BLaER1 (cell line): ENCODE measurements at regions not wholly inside any gene's neighbourhood (a gene's known extent, or its start where the extent isn't known, plus 50 kb on each side); places are given as distances from the start of the nearest gene placed in this dataset.

ENCODE experiments used
- H3K27ac ChIP-seq: shearing (Covaris generic); formaldehyde crosslinking; 2 replicates; pipeline ENCODE4 v1.8.1; 2022
- H3K27me3 ChIP-seq: shearing (Covaris generic); formaldehyde crosslinking; 2 replicates; pipeline ENCODE4 v1.8.1; 2022
- H3K36me3 ChIP-seq: shearing (Covaris generic); formaldehyde crosslinking; 2 replicates; pipeline ENCODE4 v1.8.1; 2022
- H3K4me1 ChIP-seq: shearing (Covaris generic); formaldehyde crosslinking; 2 replicates; pipeline ENCODE4 v1.8.1; 2022
- H3K4me2 ChIP-seq: shearing (Covaris generic); formaldehyde crosslinking; 2 replicates; pipeline ENCODE4 v1.8.1; 2022
- H3K4me3 ChIP-seq: shearing (Covaris generic); formaldehyde crosslinking; 2 replicates; pipeline ENCODE4 v1.8.1; 2022
- H3K9ac ChIP-seq: shearing (Covaris generic); formaldehyde crosslinking; 2 replicates; pipeline ENCODE4 v1.8.1; 2022
- H3K9me3 ChIP-seq: shearing (Covaris generic); formaldehyde crosslinking; 2 replicates; pipeline ENCODE4 v1.8.1; 2022
- H4K20me1 ChIP-seq: shearing (Covaris generic); formaldehyde crosslinking; 2 replicates; pipeline ENCODE4 v1.8.1; 2022
- Cebpa-rat ChIP-seq: shearing (Covaris generic); IDR thresholded peaks from 2 replicates; pipeline ENCODE4 v1.8.1; 2022

DNA sequence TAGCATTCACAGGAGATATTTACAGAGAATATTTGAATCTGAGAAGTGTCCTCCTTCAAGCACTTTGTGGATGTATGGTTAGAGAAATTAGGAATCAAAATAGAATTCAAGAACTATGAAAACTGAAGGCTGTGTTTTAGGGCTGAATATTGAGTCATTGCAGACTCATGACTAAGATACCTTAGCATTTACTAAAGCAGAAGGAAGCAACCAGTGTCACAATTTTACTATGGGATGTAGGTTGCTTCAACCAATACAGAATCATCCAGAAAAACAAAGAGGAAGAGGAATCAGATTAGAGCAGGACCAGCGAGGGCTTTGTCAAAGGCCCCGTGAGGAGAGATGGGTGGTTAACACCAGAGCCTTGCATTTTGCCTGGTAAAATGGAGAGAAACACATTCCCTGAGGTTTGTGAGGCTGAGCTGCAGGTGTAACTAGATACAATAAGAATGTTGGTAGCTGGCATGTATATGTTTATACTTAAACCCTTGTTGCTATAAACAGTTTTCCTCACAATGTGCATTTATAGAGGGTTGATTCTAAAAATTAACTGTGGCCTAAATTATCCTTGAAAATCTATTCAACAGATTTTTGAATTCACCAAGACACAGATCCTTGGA is 518.1 kb downstream of the AGTPBP1 start:
- Histone ChIP-seq H3K4me1 (peaks cover 10% of the 10 kb centered on the region), H3K36me3 (no peaks in the 10 kb centered on the region), H3K4me2 (no peak overlapping the region), H3K27me3 (no peaks in the 10 kb centered on the region), H4K20me1 (no peaks in the 10 kb centered on the region), H3K9me3 (no peaks in the 10 kb centered on the region), H3K4me3 (no peak overlapping the region), H3K9ac (no peak overlapping the region), H3K27ac (no peak overlapping the region)
- no peak for TF ChIP-seq Cebpa-rat

DNA sequence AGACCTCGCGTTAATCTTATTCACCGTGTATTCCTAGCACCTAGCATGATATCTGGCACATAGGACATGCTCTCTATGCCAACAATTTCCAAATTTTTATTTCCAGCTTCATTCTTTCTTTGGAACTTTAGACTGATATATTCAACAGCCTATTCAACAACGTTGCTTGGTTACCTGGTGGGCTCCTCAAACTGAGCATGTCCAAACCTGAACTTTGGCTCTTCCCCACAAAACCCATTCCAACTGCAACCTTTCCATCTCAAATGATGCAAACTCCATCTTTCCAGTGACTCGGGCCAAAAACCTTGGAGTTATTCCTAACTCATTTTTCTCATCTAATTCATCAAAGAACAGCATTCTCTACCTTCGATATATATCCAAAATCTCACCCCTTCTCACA is 525.2 kb downstream of the AGTPBP1 start:
- H3K9ac ChIP-seq = no peak overlapping the region
- no peak overlapping the region for H3K4me3 ChIP-seq
- no peaks in the 10 kb centered on the region for H3K4me1 ChIP-seq
- no peaks in the 10 kb centered on the region for H3K27me3 ChIP-seq
- no peak overlapping the region for H3K27ac ChIP-seq
- no peaks in the 10 kb centered on the region for H3K9me3 ChIP-seq
- no peaks in the 10 kb centered on the region for H4K20me1 ChIP-seq
- H3K36me3 ChIP-seq = no peaks in the 10 kb centered on the region
- no peak overlapping the region for H3K4me2 ChIP-seq
- no peak for TF ChIP-seq Cebpa-rat

DNA sequence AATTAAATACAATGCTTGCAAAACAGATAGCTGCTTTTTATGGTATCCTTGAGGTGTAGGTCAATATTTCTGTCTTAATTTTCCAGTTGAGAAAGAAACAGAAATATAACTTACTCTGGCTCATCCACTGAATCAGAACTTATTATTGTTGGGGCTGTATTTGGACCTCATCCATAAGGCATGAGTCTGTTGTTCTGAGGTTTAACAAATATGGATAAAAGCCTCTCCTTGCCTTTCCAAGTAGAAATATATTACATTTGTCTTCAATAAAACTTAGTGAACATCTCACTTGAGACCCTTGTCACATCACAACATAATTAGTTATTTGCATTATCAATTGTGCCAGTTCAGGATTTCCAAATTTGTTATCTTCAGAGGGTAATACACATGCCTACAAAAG is 525.8 kb downstream of the AGTPBP1 start:
- Histone ChIP-seq H3K4me2 (no peak overlapping the region), H3K9ac (no peak overlapping the region), H3K4me3 (no peak overlapping the region), H3K27me3 (no peaks in the 10 kb centered on the region), H3K27ac (no peak overlapping the region), H3K36me3 (no peaks in the 10 kb centered on the region), H3K4me1 (no peaks in the 10 kb centered on the region), H3K9me3 (no peaks in the 10 kb centered on the region), H4K20me1 (no peaks in the 10 kb centered on the region)
- no peak for TF ChIP-seq Cebpa-rat

DNA sequence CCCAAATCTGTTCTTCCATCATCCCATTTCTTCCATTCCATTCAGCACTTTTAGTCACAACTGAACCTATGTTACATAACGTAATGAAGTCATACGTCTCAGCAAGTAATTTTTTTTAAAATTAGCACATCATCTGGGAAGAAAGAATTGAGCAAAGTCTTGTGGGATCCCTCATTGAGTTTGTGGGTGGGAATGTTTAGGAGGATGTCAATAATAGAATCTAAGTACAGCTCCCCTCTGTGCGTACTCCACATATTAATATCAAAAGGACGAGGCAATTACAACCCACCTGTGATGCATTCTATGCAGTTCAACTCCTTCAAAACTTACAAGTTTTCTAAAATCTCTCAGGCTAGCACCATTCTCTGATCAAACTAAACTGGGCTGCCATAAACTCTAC is 526.3 kb downstream of the AGTPBP1 start:
- H3K9ac ChIP-seq = no peak overlapping the region
- no peak overlapping the region for H3K4me3 ChIP-seq
- no peak for TF ChIP-seq Cebpa-rat

DNA sequence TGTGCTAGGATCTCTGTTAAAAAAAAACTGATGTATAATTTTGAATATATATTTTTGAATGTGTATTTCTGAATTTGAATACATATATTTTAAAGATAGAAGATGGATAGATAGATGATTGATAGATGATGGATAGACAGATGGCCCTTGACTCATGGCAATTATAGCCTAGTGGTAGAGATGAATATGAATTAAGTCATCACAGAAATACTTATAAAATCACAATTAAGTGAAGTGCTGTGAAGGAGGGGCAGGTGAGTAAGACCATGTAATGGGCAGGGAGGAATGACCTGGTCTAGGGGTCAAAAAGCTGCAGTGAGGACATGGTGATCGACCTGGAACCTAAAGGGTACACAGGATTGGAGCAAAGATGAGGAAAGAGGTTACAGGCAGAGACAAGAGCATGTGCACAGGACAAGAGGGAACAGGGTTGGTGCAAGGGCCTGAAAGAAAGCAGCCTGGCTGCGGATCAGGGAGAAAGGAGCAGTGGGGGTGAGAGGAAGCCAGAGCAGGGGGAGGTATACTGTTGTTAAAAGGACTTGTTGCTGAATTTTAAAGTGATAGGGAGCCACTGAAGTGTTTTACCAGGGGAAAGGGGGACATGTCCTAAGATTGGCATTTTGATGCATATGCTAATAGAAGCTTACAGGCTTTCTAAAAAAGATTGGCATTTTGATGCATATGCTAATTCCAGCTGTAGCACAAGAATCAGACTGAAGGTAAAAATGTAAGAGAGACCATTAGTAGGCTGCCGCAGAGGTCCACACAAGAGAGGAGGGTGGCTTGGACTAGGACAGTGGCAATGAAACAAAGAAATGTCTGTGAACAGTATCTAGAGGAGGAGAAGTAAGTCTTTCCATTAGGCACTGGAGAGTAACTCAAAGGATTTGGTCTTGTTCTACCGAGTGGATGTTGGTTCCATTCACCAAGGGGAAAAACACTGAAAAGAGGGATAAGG is 527.8 kb downstream of the AGTPBP1 start:
- Histone ChIP-seq H4K20me1 (no peaks in the 10 kb centered on the region), H3K27me3 (no peaks in the 10 kb centered on the region), H3K4me1 (no peaks in the 10 kb centered on the region), H3K4me3 (no peak overlapping the region), H3K9me3 (no peaks in the 10 kb centered on the region), H3K36me3 (no peaks in the 10 kb centered on the region), H3K4me2 (no peak overlapping the region), H3K9ac (no peak overlapping the region), H3K27ac (no peak overlapping the region)
- TF ChIP-seq Cebpa-rat = no peak

More for the DNA sequence above, 526.3 kb downstream of the AGTPBP1 start:
- Histone ChIP-seq H3K4me1 (no peaks in the 10 kb centered on the region), H3K4me2 (no peak overlapping the region), H3K9me3 (no peaks in the 10 kb centered on the region), H3K36me3 (no peaks in the 10 kb centered on the region), H3K27me3 (no peaks in the 10 kb centered on the region), H3K27ac (no peak overlapping the region), H4K20me1 (no peaks in the 10 kb centered on the region)

DNA sequence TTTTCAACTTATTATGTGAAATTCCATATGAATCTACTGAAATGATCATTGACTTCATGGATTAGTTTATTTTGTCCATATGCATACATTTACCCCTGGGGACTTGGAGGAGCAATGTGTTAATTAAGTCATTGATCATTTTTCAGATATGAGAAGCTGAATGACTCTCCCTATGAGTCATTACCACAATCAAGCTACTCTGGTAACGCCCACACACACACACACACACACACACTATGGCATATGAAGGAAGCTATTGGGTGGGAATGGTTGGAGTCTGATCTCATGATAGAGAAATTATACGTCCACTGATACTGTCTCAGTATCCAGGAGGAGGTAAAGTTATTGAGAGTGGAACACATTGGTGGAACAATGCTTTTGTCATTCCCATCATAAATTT is 528.9 kb downstream of the AGTPBP1 start:
- no peak overlapping the region for H3K4me2 ChIP-seq
- H3K27me3 ChIP-seq = no peaks in the 10 kb centered on the region
- no peak overlapping the region for H3K4me3 ChIP-seq
- peaks cover 3% of the 10 kb centered on the region for H3K9me3 ChIP-seq
- TF ChIP-seq Cebpa-rat = no peak
- no peak overlapping the region for H3K9ac ChIP-seq
- H3K36me3 ChIP-seq = no peaks in the 10 kb centered on the region
- no peak overlapping the region for H3K27ac ChIP-seq
- no peaks in the 10 kb centered on the region for H3K4me1 ChIP-seq
- H4K20me1 ChIP-seq = no peaks in the 10 kb centered on the region

DNA sequence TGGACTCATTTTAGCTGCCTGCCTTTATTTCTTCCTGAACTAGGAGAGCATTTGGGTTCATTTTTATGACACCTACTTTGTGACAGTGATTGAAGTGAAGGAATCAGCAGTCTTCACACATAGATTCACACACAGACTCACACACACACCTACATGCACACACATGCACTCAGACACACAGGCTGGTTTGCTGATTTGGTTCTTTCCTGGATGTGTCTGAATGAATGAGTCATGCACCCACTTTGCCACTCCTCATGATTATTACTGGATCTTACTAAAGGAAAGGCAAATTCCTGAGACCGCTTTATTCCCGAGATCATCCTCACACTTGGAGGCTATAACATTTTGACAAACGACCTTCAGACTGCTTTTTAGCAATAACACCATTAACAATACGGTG is 529.5 kb downstream of the AGTPBP1 start:
- Histone ChIP-seq H3K4me1 (no peaks in the 10 kb centered on the region), H3K27me3 (no peaks in the 10 kb centered on the region), H3K36me3 (no peaks in the 10 kb centered on the region), H4K20me1 (no peaks in the 10 kb centered on the region), H3K4me2 (no peak overlapping the region), H3K9ac (no peak overlapping the region), H3K27ac (no peak overlapping the region), H3K4me3 (no peak overlapping the region), H3K9me3 (peaks cover 10% of the 10 kb centered on the region)
- TF ChIP-seq Cebpa-rat = no peak

DNA sequence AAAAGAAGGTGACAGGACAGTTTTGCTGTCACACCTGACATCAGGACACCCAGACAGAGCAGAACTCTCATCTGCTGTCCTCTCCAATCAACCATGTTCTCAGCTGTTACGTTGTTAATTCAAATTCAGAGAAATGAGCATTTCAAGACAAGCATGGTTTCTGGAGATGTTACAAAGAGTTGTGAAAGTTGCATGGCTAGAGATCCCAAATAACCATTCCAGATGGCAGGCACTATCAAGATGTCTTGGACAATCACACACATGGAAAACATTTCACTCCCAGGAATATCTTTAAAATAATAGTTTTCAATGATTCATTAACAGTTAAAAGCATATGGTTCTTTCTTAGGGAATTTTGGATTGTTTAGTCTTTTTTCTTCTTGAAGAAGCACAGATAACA is 533.1 kb downstream of the AGTPBP1 start:
- H3K9ac ChIP-seq = no peak overlapping the region
- H3K4me2 ChIP-seq = no peak overlapping the region

DNA sequence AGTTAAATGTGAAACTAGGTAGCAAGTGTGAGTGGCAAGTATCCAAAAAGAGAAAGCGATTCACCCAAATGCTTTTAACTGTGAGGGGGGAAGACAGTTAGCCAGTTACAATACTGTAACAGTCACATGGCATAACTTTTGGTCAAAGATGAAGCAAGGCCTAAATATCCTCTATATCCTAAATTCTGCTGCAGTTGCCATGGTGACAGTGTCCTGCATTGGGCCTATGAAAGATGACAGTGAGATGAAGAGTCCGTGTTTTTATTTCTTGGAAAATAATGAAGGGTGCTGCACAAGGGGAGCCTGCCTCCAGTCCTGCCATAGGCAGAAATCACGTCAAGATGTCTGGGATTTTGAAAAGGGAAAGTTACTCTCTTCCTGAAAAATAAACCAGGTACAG is 534.6 kb downstream of the NTRK2 start:
- no peaks in the 10 kb centered on the region for H4K20me1 ChIP-seq
- no peak overlapping the region for H3K4me3 ChIP-seq
- no peak for TF ChIP-seq Cebpa-rat
- no peaks in the 10 kb centered on the region for H3K36me3 ChIP-seq
- no peak overlapping the region for H3K27ac ChIP-seq
- no peak overlapping the region for H3K4me2 ChIP-seq
- no peaks in the 10 kb centered on the region for H3K4me1 ChIP-seq
- no peak overlapping the region for H3K9ac ChIP-seq
- no peaks in the 10 kb centered on the region for H3K27me3 ChIP-seq
- peaks cover 14% of the 10 kb centered on the region for H3K9me3 ChIP-seq

More for the DNA sequence above, 533.1 kb downstream of the AGTPBP1 start:
- Histone ChIP-seq H3K36me3 (no peaks in the 10 kb centered on the region), H3K4me3 (no peak overlapping the region), H3K4me1 (no peaks in the 10 kb centered on the region), H3K27ac (no peak overlapping the region), H4K20me1 (no peaks in the 10 kb centered on the region), H3K27me3 (no peaks in the 10 kb centered on the region), H3K9me3 (peaks cover 14% of the 10 kb centered on the region)
- no peak for TF ChIP-seq Cebpa-rat

DNA sequence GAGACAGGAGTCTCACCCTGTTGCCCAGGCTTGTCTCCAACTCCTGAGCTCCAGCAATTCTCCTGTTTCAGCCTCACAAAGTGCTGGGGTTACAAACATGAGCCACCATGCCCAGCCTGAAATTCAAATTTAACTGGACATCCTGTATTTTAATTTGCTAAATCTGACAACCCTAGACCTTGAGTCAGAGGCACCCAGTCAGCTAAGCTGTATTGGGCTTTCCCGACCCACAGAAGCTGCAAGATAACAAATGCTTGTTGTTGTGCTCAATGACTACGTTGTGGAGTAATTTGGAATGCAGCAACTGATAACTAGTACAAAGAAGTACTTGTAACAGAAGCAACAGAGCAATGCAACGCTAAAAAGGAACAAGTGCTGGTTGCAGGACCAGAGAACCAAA is 533.1 kb downstream of the NTRK2 start:
- no peak overlapping the region for H3K9ac ChIP-seq
- H3K4me2 ChIP-seq = no peak overlapping the region
- H3K4me3 ChIP-seq = no peak overlapping the region
- H3K9me3 ChIP-seq = peaks cover 8% of the 10 kb centered on the region
- no peak for TF ChIP-seq Cebpa-rat
- no peaks in the 10 kb centered on the region for H3K36me3 ChIP-seq
- no peaks in the 10 kb centered on the region for H3K27me3 ChIP-seq
- H4K20me1 ChIP-seq = no peaks in the 10 kb centered on the region
- no peaks in the 10 kb centered on the region for H3K4me1 ChIP-seq
- H3K27ac ChIP-seq = no peak overlapping the region
